ENCODE measurements at regions not wholly inside any gene's neighbourhood (a gene's known extent, or its start where the extent isn't known, plus 50 kb on each side); places are given as distances from the start of the nearest gene placed in this dataset.

GRCh38 chr22:22802339-22802970 is 85.2 kb upstream of the IGLL5 start:
- no peak for DNase-seq (ENCODE audit: low read depth)

- no peak for DNase-seq (ENCODE audit: low read depth)
These were observed 84.2 kb upstream of the IGLL5 start for GRCh38 chr22:22803285-22803853.

- DNase-seq (ENCODE audit: low read depth), result peak; percentile 10
These were observed 77.6 kb upstream of the IGLL5 start for GRCh38 chr22:22810018-22810427.

GRCh38 chr22:22810471-22810870 is 77.1 kb upstream of the IGLL5 start:
- DNase-seq (ENCODE audit: low read depth), result no peak

GRCh38 chr22:22811016-22812009 is 76.3 kb upstream of the IGLL5 start:
- DNase-seq (ENCODE audit: low read depth), result no peak

- DNase-seq (ENCODE audit: low read depth), result no peak
These were observed 75.3 kb upstream of the IGLL5 start for GRCh38 chr22:22812031-22812905.

GRCh38 chr22:22813126-22814075 is 74.2 kb upstream of the IGLL5 start:
- no peak for DNase-seq (ENCODE audit: low read depth)

- DNase-seq (ENCODE audit: low read depth), result no peak
These were observed 72.8 kb upstream of the IGLL5 start for GRCh38 chr22:22814666-22815396.

GRCh38 chr22:22815397-22816170 is 72.0 kb upstream of the IGLL5 start:
- no peak for DNase-seq (ENCODE audit: low read depth)

GRCh38 chr22:22816171-22816514 is 71.5 kb upstream of the IGLL5 start:
- DNase-seq (ENCODE audit: low read depth), result no peak

- DNase-seq (ENCODE audit: low read depth), result no peak
These were observed 70.7 kb upstream of the IGLL5 start for GRCh38 chr22:22816766-22817410.

- DNase-seq (ENCODE audit: low read depth), result no peak
These were observed 70.0 kb upstream of the IGLL5 start for GRCh38 chr22:22817468-22818201.

- no peak for DNase-seq (ENCODE audit: low read depth)
These were observed 69.4 kb upstream of the IGLL5 start for GRCh38 chr22:22818202-22818538.

- no peak for DNase-seq (ENCODE audit: low read depth)
These were observed 68.5 kb upstream of the IGLL5 start for GRCh38 chr22:22818861-22819855.

GRCh38 chr22:22820076-22820475 is 67.5 kb upstream of the IGLL5 start:
- DNase-seq (ENCODE audit: low read depth), result no peak

GRCh38 chr22:22820626-22821025 is 67.0 kb upstream of the IGLL5 start:
- DNase-seq (ENCODE audit: low read depth), result no peak

GRCh38 chr22:22821340-22821739 is 66.3 kb upstream of the IGLL5 start:
- DNase-seq (ENCODE audit: low read depth), result no peak
